HG03378 (cell line): ENCODE measurements at regions not wholly inside any gene's neighbourhood (a gene's known extent, or its start where the extent isn't known, plus 50 kb on each side); places are given as distances from the start of the nearest gene placed in this dataset.

Experiments used
- ATAC-seq: cut with Tn5 transposase; IDR thresholded peaks from one replicate; pipeline ENCODE4 v1.9.1; 2021; ENCODE audit warnings: mild to moderate bottlenecking, moderate library complexity; ENCODE audit not compliant: unreplicated experiment

DNA sequence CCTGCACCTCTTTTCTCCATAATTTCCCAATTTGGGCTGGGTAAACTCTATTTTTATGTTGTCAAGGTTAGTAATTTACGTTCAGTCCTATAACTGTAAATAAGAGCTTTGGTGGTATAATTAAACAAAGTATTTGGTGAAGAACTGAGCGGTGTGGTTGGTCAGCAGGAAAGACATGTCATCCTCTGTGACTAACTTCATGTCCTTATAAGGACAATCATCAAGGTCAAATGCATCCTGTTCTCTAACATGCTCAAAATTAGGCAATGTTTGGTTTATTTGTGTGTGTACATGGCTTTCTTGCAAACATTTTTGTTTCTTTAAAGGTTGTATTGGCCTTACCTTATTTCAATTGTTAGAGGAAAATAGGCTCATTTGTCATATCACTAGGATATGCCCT, 121.5 kb upstream of the NABP1 start:
- ATAC-seq = no peak

DNA sequence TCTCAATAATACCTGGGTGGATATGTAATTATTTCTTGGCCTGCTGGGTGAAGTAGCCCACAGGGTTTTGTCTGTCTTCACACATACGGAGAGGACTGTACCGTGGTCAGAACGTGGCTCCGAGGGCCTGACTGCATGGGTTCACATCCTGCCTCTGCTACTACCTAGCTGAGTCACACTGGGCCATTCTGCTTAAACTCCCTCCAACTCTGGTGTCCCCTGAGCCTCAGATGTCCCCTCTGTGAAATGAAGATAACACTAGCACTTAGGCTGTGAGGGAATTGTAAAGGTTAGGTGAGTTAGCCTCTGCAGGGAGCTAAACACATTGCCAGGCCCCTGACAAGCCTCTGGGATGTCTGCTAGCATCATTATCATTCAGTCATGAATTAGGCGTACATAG, 120.1 kb upstream of the NABP1 start:
- ATAC-seq = no peak

DNA sequence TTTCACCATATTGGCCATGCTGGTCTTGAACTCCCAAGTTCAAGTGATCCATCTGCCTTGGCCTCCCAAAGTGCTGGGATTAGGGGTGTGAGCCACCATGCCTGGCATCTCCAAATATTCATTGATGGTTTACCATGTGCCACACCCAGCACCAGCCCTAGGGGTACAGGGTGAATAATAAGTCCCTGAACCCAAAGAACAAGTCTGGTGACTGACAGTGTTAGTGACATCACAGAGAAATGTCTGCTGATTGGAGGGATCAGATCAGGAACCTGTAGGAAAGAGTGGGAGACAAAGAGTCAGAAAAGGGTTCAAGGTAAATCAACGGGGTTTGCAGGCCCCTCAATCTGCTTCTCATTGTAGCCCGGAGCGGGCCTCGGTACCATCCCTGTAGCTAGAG, 118.4 kb upstream of the NABP1 start:
- ATAC-seq = no peak

DNA sequence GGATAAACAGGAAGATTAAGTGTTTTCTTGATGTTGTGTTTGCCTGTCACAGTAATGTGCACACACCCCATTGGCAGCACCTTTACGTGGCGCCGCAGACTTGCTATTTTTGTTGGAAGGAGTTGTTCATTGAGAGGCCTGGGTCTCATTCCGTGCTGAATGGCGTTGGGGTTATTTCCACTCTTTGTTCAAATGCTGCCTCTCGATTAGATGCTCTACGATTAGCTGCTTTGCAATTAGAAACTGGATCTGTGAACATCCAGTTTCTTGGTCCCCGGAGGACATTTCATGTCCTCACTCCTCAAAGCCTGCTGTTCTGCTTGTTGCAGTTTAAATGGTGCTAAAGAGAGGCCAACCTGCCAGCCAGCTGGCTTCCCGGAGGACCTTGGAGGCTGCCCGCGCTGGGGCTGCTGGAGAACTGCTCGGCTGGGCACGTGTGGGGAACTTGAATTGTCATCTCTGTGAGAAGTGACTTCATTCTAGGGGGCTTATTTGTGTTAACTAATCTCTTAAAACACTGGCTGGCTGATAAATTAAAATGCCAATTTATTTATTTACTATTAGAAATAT, 117.4 kb upstream of the NABP1 start:
- no peak for ATAC-seq

DNA sequence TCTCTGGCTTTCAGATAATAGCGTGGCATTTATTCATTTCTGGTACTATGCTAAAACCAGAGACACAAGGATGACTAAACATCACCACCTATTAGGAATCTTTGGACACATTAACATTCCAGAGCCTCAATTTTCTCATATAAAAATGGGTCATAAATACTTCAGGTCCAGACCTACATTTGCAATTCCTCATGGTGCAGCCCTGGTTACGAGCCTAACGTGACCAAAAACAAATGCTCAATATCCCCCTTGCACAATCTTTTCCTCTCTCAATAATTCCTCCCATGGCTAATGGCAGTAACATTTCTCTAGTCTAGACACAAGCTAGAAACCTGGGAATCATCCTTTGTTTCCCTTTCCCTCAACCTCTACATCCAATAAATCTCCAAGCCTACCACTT, 112.8 kb upstream of the NABP1 start:
- ATAC-seq = no peak

DNA sequence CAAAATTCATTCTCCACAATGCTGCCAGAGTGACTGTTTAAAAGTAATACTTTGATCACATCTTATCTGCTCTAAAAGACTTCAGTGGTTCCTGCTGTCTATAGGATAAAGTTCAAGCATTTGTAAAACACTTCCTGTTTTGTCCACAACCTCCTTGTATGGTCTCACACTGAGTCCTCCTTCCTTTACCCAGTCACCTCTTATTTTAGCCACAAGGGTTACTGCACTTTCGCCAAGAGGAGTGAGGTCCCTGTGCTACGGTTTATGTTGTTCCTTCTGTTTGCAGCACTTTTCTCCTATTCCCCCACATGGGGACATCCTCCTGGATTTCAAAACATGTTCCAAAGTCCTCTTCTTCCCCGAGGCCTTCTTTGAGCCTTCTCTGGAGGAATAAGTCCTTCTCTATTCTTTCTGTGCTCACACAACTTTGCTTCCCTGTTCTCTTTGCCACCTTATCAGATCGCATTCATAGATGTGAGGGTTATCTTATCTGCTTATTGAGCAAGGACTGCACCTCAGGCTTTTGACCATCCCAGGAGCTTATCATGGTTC, 112.2 kb upstream of the NABP1 start:
- ATAC-seq = peak; percentile 69

DNA sequence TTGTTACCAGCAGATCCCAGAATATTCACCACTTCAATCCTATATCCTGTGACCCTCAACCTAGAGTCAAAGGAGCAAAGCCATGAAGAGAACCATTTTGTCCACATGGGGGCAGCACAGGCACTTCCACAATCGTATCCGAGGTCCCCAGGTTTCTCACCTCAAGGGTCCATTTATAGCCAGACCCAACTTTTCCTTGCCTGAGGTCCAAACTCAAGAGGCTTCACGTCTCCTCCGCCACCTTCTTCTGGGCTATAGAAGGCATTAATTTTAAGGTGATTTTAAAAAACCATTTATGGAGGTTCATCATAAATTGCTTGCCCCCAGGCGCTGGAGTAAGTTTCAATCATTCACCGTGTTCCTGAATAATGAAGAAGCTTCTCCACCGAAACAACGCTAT, 111.6 kb upstream of the NABP1 start:
- ATAC-seq = peak; percentile 77

DNA sequence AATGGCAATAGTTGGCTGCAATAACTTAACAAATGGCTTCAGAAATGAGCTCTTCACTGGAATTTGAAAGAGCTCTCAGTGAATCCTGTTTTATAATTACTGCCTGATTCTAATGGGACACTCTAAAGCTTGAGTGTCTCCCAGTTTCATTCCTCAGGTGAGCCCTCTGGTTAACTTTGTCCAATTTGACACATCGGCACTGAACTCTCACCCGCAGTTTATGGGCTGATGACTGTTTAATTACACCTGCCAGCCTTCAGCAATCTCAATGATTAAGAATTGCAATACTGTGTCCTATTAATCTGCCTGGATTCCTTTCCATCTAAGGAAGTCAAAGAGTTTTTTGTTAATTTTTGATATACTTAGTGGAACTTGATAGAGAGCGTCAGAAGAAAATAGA, 110.7 kb upstream of the NABP1 start:
- ATAC-seq = no peak

DNA sequence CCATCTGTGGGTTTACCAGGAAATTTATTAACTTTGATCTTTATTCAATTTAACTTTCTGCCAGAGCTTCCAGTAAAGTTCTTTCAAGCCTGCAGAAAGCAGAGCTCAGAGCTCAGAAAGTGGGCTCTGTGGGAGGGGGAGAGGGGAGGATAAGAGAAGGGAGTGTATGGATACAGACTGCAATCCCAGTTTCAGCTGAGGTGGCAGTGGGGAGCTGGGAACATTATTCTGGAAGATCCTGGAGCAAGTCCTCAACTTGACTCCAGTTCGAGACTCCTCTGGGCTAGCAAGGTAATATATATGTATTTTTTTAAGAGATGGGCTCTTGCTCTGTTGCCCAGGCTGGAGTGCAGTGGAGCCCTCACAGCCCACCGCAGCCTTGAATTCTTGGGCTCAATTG, 108.9 kb upstream of the NABP1 start:
- no peak for ATAC-seq

DNA sequence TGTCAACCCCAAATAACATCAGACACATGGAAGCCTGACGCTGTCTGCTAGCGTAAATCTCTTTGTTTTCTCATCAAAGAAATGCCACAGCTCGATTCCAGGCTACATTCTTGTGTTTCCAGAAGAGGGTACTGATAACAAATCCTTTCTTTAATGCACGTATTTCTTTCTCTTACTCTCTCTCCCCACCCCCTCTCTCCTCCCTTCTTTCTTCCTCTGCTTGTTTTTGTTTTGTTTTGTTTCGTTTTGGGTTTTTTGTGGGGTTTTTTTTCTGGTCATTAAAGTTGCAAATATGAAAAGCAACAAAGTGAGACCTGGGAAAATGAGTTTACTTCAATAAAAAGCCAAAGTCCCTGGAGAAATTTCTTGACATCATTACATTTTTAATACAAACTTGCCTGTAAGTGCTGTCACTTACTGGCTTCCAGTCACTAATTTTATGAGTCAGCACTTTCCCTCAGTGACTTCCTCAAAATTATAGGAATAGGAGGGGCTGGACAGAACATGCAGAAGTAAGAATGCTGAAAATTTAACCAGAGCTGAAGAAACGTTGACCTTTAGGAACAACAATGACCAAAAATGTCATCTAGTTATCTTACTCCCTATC, 106.7 kb upstream of the NABP1 start:
- no peak for ATAC-seq

DNA sequence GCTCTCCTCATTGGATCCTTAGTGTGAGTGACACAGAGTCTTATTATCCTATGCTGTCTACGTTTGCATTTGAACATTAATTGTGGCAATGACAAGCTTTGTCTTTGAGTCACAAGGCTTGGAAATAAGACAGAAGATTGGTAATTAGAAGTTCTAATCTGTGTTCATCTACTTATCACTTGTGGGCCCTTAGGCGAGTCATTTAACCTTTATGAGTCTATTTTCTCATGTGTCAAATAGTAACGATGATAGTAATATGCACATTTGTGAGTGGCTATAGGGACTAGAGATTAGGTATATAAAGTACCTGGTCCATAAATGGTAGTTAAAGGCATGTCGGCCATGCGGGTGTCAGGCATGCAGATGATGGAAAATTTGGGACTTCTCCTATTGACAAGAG, 105.6 kb upstream of the NABP1 start:
- no peak for ATAC-seq

DNA sequence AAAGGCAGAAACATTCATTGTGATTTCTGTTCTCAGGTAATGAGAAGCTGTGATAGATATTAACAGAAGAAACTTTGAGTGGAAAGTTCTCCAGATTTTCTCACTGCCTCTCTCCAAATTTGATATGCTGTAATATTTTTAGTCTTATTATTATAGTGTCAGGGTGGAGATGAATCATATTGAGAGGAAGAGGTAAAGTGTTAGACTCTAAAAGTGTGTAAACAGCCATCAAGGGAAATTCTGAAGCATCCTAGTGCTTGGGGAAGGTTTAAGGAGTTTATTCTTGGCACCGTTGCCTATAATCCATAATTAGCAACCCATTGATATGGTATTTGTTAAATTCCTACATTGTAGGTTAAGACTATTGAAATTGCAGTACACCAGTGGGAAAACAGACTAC, 104.7 kb upstream of the NABP1 start:
- ATAC-seq = no peak

DNA sequence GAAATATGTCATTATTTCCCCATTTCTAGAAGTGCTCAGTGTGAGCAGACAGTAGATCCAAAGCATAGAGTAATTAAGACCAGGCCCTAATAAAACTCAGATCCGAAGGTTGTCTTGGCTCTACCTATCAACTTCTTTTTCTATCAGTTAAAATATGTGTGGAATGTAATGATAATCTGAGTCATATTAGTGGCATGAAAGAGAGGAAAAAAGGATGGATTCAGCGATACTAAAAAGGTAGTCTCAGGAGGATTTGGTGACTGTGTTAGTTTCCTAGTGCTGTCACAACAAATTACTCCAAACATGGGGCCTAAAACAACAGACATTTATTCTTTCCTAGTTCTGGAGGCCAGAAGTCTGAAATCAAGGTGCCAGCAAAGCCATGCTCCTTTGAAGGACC, 103.7 kb upstream of the NABP1 start:
- ATAC-seq = no peak

DNA sequence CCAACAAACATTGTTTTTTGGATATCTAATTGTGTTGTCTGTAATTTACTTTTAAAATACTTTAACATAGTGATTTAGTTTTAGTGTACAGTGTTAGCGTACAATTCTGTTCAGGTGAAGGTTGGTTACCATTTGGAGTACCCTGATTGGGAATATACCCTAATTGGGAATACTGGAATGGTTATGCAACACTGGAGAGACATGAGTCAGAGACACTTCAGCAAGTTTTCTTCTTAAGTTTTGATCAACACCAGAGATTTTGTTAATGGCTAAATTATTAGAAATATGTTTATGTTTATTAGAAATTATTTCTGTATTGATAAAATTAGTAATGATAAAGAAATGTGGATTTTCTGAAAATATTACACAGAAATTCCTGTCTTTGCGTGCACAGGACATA, 100.3 kb upstream of the NABP1 start:
- ATAC-seq = no peak

DNA sequence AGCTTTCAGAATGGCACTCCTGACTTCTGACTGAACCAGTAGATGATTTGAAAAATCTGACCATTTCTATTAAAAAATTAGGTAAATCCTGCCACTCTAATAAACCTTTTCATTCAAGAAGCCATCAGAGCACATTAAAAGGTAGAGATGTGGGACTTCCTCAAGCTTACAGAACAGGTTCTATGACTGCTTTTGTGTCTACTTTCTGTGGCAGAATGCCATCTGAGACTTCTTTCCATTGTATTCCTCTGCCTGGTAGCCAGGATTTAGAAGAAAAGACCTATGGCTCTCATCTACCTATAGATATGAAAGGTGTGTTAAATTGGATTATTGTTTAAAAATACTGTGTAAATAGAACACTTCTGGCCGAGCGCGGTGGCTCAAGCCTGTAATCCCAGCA, 99.9 kb upstream of the NABP1 start:
- no peak for ATAC-seq

DNA sequence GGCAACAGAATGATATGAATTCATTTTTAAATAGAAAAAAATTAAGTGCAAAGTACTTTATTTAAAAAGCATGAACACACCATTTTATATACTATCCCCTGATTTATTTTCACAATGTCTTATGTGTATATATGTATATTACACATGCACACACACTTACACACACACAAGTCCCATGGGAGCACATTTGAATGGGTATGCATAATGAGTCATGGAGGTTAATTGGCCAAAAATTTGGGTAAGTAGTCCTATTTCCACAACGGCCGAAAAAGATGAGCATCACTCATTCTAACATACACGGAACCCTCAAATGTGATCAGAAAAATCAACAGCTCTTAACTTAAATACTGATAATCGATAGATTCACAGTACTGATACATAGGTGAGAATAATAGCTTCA, 97.4 kb upstream of the NABP1 start:
- no peak for ATAC-seq

DNA sequence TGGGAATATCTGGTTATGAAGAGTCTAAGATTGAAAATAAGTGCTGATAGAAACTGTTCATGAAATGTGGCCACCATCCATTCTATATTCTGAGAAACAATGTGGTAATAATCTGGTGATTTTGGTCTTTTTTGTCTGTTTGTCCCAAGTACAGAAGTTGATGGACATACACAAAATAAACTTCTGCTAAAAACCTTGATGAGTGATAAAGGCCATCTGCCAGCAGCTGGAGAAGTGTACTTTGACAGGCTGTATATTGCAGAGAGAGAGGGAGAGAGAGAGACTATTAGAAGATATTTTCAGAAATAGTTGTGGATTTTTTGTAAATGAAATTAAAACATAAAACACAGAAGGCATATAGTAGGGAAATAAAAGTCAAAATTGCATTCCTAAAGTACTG, 96.9 kb upstream of the NABP1 start:
- no peak for ATAC-seq

DNA sequence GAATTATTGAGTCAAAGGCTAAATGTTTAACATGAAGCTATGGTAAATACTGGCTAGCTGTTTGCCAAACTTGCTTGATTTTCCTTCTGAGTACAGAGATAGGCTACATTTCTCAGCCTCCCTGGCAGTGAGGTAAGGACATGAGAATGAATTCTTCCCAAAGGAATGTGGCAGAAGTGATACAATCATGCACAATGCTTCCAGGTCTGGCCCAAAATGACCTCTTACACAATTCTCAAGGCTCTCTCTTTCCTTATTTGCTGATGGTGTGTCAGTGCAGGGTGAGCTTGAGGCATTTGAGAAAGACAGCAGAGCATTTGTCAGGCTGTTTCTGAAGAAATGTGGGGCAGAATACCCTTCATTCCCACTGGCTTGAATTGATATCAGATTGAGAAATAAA, 95.6 kb upstream of the NABP1 start:
- ATAC-seq = no peak

DNA sequence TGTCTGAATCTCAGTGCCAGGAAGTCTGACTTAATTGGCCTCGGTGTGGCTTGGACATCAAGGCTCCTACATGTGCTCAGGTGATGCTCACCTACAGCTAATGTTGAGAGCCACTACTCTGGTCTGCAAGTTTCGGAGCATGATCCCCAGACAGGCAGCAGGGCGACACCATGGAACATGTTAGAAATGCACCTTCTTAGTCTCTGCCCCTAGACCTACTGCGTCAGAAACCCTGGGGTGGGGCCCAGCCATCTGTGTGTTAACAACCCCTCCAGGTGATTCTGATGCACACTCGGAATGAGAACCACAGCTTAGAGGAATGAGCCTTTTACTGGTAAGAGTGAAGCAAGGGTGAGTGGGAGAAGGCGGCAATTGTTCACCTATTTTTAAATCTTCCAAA, 86.9 kb upstream of the NABP1 start:
- no peak for ATAC-seq

DNA sequence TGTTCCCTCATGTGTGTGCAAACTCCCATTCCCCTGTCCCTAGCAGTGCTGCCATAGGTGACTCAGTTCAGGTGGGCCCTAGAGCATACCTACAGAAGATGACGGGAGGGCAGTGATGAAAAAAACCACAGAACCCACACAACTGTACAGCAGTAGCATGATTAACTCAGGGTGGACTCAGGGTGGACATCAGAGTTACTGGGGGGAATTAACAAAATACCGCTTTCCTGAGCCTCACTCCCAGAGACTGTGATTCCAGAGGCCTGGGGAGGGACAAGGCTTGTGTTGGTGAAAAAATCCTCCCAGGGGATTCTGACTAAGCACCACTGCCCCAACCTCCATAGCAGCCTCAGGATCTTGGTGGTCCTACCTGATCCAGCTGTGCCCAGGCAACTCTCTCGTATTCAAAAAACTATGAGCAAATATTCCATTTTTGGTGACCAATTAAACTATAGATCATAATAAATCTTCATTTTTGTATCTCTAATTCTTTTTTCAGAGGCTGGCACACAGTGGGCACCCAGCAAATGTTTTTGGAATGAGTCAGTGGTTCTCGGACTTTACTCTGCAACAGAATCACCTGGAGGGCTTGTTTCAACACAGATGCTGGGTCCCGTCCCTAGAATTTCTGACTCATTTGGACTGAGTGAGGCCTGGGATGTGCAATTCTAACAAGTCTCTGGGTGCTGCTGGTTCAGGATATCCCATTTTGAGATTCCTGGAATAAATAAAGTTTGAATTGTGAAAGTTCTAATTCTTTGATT, 84.1 kb upstream of the NABP1 start:
- no peak for ATAC-seq

DNA sequence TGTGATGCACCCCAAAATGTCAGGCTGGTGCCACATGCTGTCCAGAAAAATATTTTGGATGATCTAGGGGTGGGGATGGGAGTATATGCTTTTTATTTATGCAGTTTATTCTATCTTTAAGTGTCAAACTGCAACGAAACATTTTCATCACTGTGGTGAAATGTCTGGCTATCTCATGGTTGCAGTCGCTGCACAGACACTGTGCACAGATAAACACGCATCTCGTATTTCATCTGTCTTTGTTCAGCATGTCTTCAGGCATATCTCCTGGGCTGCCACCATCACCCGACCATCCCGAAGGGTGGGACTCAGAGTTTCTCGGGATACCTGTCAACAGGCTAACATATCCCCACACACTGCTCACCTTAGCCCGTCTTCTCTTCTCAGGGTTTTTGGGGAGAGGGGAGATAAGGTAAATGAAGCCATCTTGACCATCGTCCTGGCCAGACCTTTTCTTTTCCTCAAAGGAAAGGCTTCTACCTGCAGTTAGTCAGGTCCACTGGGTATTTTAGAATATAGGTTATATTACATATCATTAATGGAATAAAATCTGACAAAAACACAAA, 80.7 kb upstream of the NABP1 start:
- no peak for ATAC-seq

DNA sequence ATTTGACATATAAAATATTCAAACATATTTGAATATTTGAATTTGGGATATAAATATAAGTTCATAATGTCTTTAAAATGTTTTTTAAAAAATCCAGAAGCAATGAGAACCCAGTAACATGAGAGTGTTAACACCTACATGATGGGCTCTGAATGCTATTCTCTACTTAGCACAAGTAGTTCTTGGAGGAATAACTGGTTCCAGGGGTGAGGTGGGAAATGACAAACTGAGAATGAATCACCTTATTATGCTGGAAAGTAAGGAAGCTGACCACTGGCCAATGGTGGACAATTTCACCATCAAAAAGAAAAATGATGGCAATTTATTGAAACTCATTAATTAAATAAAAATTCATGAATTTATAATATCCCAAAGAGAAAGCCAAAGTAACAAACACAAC, 79.6 kb upstream of the NABP1 start:
- no peak for ATAC-seq
